HG03060 (cell line): ENCODE measurements at regions not wholly inside any gene's neighbourhood (a gene's known extent, or its start where the extent isn't known, plus 50 kb on each side); places are given as distances from the start of the nearest gene placed in this dataset.

Experiments used
- ATAC-seq: cut with Tn5 transposase; IDR thresholded peaks from one replicate; pipeline ENCODE4 v1.9.1; 2021; ENCODE audit warnings: low read depth, moderate number of reproducible peaks; ENCODE audit not compliant: unreplicated experiment

DNA sequence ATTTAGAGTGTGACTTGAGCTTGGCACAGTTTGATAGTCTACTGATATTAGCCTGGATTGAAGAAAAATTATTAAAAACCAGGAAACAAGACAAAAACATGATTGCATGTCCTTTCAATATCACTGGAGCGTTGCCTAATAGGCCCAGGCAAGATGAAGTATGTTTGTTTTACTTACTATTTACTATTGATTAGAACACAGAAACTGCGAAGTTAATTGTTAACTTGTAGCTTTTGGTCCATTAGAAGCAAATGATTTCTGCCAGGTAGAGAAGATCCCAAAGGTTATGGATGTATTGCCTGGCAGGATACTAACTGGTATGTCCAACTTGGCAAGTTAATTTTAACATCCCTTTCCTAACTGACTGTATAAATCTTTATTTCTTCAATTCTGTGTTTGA is 268.9 kb downstream of the ETNK1 start:
- ATAC-seq: no peak

DNA sequence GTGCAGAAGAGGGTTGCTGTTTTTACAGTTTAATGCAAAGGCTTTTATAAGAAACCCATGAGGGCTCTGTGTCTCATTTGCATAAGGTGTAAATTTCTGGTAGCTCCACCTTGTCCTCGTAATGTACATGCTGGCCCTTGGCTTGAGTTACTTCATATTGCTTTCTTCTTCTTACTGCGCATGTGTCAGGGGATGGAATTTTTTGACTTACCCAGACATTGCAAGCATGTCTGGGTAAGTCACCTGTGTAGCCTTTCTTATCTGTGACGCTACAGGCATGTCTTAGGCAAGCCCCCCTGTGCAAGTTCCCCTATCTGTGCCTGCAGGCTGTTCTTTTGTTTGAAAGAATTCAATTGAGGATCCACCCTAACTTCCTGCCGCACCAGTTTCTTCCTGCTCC is 274.2 kb downstream of the ETNK1 start:
- no peak for ATAC-seq

DNA sequence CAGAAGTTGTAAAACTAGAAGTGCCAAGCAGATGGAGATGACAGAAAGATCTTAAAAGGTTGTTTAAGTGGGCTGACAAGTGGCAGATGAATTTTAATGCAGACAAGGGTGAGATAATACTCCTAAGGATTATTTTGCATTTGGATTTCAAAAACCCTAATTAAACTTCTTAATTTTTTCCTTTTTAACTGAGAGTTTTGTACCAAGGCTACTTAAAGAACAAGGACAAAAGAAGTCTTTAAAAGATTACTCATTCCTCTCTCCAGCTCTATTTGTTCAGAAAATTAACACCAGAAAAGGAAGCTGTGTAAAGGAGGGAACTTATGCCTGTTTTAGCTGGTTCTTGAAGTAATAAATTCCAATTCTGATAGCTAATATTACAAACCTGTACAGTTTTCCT is 275.4 kb downstream of the ETNK1 start:
- ATAC-seq: no peak

DNA sequence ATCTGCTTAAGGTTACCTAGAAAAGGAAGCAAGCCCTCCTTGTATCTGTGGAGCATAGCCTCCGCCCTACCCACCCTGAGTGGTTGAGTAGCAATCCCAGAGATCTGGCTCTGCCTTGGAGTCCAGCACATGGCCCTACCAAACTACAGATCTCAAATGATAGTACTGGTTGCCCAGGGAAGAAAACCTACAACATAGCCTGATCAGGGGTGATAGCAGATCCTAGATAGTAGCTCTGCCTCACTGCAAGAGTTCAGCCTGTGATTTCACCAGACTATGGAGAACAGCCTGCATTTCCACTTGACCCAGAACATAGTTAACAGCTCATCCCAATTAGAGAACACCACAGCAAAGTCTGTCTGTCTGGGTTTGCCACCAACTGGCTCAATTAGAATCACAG is 279.5 kb downstream of the ETNK1 start:
- no peak for ATAC-seq

DNA sequence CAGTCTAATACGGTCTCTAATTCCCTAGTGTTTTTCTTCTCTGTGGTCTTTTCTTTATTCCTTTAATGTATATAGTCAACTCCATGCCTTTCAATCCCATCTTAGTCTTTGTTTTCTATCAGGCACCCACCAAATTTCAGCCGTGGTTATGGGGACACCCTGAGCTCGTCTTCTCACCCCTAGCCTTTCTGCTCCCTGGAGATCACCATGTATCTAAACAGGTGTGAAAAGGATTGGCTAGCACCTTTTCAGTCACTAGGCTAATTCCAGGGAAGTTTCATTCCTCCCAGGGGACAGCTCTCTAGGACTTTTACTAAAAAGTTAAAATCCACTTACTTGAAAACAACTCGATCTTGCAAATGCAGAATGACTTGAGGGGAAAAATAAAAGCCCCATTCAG is 291.3 kb downstream of the ETNK1 start:
- no peak for ATAC-seq

DNA sequence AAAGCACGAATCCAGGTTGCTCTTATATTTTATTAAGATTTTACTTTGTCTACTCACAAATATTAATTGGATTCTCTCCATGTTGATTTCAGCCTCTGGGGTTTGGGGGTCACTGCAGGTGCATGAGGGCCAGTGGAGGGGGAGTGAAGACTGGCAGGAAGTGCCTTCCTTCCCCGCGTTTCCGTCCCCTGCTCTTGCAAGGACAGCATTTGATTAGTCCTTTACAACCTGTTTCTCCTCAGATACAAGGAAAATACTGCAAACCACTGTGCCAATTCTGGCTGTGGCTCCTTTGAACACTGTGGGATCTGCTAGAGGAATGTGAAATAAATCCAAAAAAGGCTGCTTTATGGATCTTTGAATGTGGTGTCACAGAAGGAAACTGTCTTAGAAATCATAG is 291.8 kb downstream of the ETNK1 start:
- ATAC-seq: no peak

DNA sequence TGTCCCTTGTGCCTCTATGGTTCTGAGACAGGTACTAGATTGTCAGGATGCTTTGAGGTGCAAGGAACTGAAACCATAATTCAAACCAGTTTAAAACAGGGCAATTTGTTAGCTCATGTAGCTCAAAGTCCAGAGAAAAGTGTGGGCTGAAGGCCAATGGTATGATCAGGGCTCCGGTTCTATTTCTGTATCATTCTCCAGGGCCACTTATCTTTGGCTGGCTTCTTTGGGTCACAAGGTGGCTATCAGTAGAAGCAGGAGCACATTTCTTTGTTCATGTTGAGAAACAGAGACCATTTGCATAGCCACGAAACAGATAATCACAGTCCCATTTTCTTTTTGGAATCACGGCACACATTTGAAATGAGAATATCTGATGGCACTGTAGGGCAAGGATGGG is 294.9 kb downstream of the ETNK1 start:
- no peak for ATAC-seq

DNA sequence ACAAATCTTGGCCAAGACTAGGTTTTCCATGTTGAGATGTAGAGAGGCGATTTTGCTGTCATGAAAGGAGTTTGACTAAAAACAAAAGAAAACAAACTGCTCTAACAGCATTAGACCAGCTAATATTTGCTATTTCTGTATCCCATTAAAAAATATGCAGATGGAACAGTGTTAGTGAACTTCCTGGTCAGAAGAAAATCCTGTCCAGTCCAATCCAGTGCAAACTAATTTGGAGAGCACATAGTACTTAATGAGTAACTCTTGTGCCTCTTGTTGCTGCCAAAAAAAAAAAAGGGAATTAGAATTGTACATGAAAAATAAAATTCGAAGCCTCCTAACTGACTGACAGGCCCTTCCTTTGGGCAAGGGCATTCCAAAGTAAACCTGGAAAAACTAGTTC is 298.8 kb downstream of the ETNK1 start:
- ATAC-seq: no peak

DNA sequence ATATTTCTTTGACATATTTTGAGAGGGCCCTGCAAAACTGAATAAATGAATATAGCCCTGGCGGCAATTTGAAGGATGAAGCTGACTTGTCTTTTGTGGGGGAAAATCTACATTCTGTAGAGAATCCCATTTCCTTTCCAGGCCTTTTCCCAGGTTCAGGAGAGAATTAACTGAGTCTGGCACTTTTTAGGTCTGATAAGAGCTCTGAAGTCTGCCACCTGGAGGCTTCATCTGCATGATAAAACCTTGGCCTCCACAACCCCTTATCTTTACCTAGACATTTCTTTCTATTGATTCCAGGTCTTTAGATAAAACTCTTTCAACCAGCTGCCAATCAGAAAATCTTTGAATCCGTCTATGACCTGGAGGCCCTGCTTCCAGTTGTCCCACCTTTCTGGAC is 299.4 kb downstream of the ETNK1 start:
- no peak for ATAC-seq

DNA sequence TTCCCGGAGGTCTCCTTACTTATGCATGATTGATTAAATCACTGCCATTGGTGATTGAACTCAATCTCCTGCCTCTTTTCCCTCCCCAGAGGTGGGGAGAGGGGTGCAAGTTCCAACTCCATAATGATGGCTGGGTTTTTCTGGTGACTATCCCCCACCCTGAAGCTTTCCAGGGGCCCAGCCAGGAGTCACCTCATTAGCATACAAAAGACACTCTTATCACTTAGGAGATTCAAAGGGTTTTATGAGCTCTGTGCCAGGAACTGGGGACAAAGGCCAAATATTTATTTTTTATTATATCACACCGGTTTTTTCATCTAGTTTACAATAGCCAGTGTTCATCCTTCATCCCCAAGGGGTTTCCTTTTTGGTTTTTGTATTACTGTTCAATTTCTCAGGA is 300.7 kb downstream of the ETNK1 start:
- no peak for ATAC-seq

DNA sequence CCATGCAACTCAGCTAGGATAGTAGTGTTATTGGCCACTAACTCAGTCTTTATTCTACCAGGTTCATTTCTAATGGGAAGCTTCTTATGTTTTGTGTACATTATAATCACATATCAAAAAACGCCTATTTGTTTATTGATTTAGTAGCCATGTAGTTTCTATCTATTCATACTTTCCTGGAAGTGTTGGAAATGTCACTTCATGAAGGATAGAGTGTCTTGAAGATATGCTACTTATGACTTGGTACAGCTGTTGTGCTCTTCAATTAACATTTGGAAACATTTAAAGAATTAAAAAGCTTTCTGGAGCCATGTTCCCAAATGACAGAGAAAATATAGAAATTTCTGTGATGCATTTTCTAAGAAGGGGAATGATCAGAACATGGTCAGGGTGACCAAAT is 307.5 kb downstream of the ETNK1 start:
- no peak for ATAC-seq

DNA sequence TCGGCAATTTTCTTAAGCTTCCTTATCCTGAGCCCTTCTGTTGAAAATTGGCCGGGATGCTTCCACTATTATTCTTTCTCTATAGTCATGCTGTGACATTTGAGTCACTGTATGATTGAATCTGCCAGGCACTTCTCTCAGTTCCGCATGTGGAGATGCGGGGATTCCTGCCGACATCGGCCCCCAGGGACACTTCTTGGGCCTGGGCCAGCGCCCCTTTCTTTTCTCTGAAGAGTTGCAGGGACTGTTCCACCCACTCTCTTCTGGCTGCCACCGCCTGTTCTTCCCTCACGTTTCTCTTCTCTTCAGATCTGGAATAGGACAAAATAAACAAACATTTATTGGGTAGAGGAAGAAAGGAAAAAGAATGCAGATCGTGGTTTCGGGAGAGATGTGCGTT is 310.1 kb downstream of the ETNK1 start:
- no peak for ATAC-seq

DNA sequence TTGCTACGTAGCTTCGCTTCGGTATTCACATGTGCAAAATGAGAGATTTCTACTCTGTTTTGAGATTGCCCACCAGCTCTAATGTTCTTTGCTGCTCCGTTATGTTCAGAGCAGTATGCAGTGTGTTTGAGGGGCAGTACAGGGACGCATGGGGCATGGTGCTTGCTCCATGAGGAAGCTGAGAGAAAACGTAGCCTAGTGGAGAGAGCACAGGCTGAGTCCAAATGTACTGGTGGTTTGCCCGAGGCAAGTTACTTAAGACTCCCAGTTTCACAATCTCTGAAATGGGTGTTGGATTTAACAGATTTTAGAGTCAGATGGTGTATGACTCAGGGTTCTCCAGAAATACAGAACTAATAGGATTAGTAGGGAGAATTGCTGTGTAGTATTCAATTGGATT is 310.5 kb downstream of the ETNK1 start:
- ATAC-seq: no peak

DNA sequence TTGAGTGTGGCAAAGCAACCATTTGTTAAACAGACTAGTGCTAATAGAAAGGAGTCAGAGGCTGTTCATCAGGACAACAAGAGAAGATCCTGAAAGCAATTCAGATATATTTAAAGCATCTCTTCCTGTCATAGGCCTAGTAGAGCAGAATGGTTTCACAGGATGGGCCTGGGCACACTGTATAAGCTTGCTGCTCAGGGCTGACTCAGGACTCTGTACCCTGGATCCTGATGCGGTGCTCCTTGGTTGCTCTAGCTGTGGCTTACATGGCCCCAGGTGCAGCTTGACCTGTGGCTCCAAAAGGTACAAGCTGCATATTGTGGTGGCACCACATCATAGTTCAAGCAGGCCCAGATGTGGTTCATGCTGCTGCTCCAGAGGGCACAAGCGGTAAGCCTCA is 313.4 kb downstream of the ETNK1 start:
- no peak for ATAC-seq

DNA sequence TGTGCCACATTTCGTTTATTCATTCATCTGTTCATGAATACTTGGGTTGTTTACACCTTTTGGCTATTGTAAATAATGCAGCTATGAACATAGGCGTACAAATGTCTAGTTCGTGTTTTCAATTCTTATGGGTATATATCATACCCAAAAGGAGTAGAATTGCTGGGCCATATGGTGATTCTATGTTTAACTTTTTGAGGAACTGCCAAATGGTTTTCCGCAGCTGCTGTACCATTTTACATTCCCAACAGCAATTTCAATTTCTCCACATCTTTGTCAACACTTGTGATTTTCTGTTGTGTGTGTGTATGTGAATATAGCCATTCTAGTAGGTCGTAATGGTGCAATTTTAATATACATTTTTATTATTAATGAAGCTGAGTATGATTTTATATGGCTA is 326.2 kb downstream of the ETNK1 start:
- ATAC-seq: no peak

DNA sequence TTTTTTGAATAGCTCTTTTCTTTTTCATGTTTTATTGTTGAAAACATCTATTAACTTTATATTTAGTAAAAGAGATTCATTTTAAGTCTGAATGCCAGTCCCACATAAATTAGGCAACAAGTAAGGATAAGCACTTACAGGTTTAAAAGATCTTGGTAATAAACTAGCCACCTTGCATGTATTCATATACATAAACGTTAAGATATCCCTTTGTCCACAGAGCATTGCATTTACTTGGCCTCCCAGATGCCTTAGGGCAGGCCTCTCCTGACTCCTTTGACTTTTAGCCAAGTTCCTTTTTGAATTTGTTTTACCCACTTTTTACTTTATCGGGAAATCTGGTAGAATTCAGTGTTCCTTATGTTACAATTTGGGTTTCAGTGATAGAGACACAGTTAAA is 331.7 kb downstream of the ETNK1 start:
- no peak for ATAC-seq

DNA sequence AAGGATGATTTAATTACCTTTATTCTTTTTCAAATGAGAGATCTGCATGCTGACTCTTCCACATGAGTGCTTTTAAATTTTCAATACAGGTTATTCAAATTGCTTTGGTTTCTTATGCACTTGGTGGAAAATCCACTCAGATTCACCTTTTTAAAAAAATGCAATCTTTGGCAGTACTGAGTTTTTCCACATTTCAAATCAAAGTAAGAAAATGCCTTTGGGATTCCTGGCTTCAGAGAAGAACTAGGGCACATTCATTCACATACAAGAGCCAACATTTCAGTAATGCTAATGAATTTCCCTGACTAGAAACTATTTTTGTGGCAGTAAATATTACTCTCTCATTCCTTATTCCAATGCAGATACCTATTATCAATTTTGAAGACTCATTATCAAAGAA is 342.2 kb downstream of the ETNK1 start:
- ATAC-seq: no peak

DNA sequence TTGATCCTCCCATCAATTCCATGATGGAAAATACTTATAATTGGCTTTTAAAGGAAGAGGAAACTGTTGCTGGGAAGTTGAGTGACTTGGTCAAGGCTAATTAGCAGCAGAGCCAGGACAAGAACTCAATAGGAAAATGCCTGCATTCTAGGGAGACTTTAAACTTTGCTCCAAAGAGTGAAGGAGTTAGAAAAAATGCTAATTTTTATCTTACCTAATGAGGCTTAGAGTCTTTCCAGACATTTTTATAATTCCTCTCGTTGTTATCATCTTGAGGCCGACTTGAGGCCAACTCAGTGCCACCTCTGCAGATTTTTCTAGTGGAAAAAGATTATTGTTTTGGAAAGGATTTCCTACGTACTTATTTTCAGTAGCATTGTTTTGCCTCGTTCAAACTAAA is 344.6 kb downstream of the ETNK1 start:
- ATAC-seq: no peak

DNA sequence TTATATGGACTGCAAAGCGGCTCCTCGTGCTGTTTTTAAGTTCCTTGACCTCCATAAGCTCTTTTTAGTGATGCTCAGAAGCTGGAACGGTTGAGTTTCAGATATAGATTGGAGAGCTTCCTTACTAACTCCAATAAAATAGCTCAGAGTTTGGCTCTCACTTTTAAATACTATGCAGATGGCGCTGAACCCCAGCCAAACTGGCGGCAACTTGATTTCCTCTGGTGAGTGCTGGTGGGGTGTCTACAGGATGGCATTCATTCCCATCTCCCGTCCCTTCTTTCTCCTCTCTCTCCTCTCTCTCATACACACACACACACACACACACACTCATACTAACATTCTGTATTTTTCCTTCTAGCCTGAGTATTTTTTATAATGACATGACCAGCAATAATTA is 346.3 kb downstream of the ETNK1 start:
- no peak for ATAC-seq

DNA sequence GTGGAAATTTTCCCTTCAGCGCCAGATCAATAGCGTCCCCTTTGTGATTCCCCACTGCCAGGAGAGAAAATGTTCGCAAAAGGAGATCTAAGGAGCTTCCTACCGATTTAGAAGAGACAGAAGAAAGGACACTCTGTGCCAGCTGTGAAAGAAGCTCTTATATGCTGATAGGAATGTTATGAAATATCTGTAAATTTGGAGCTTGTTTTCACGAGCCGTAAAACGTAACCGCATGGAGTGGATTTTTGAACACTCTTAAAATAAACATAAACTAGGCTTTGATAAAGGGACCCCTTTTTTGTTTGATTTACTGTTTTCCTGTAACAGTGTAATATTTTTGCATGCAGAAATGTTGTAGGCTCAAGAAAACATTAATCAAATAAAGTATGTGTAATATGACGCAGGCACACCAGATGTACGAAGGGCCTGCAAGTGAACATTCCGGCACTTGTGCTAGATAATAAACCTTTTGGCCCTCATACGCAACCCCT is 346.8 kb downstream of the ETNK1 start:
- ATAC-seq: no peak

DNA sequence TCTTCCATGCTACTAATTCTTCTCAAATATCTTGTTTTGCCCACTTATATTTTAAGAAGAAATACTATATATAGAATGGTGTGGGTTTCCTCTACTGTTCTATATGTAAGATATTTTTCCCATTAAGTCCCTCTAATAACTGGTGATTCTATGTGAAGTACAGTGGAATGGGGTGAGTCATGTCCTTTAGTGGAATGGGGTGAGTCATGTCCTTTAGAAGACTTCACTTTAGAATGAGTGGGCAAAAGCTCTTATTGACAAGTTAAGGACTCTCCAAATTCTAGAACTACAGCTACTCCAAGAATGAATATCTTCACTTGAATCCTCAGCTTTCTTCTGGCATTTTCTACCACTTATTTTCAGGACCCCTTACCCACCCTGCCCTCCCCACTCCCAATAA is 349.9 kb downstream of the ETNK1 start:
- ATAC-seq: no peak

DNA sequence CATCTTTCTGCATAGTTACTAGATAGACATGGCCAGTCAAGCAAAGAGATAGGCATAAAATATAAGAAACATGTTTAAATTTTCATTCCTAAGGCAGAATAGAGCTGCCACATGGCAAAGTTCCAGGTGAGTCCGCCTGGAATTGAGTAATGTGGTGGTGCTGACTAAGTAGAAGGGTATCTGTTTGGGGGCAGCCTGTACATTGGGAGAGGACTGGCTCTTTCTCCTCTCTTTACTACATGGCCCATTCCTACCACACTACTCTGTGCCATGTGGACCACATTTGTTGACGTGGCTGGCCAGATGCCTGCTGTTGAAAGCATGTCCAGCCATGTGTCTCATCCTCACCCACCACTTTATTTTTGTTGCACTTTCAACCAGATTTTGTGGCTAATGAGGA is 354.0 kb downstream of the ETNK1 start:
- ATAC-seq: no peak

DNA sequence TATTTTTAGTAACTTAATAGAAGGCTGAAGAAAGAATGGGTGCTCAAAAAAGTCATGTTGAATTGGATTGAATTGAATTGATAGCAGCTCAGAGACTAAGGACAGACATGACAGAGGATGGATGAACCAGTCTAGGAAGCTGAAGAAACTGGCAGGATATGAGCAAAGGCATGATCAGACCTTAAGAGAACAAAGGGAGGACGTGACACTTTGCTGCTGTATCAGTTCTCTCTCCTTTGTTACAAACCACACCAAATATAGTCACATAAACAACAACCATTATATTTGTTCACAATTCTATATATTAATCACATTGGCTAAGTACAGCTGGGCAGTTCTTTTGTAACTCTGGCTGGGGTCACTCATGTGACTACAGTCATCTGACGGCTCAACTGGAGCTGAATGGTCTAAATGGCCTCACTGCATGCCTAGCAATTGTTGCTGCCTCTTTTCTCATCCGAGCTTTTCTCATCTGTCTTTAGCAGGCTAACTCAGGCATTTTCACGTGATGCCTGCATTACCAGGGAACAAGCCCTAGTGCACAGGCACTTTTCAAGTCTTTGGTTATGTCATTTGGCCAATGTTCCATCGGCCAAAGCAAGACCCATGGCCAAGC is 355.0 kb downstream of the ETNK1 start:
- ATAC-seq: no peak
